Gastrocnemius medialis (tissue), 4 donors: ENCODE measurements at regions not wholly inside any gene's neighbourhood (a gene's known extent, or its start where the extent isn't known, plus 50 kb on each side); places are given as distances from the start of the nearest gene placed in this dataset.

Source experiments
- POLR2A ChIP-seq, 2 donors: fragments of 450-650 bp; IDR thresholded peaks; one replicate each; pipeline ENCODE4 v1.6.1; 2017; ENCODE audit warnings: antibody characterized with exemption in 2 of 2, mild to moderate bottlenecking in 2 of 2, moderate library complexity in 2 of 2
- TF ChIP-seq, protein P1 (sequence below), 5 experiments: fragments of 450-650 bp in 3 of 5; fragments of 200-600 bp in 2 of 5; sonication (generic) in 2 of 5; IDR thresholded peaks in 4 of 5; conservative IDR thresholded peaks in 1 of 5; 1 replicate in 4 of 5; 2 replicates in 1 of 5; pipeline ENCODE4 v1.5.1; 2016 to 2019; ENCODE audit warnings: antibody characterized with exemption in 5 of 5, mild to moderate bottlenecking in 3 of 5, moderate library complexity in 3 of 5

DNA sequence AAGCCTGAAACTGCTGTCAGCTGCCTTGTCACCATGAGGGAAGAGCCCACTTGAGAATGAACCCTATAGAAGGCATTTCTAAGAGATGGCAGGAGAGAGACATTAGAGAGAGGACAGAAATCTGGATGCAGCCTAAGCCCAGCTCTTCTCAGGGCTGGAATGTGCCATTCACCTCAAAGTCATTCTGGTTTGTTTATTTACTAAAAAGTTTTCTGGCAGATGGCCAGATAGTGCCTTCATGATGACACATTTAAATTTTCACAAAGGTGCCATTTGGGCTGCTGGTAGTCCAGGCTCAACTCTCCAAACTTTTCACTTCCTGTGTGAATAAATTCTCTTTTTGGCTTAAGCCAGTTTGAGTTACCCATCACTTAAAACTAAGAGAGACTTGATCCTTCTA lies 144.6 kb upstream of the ZNF366 start:
- TF ChIP-seq, protein P1, sequence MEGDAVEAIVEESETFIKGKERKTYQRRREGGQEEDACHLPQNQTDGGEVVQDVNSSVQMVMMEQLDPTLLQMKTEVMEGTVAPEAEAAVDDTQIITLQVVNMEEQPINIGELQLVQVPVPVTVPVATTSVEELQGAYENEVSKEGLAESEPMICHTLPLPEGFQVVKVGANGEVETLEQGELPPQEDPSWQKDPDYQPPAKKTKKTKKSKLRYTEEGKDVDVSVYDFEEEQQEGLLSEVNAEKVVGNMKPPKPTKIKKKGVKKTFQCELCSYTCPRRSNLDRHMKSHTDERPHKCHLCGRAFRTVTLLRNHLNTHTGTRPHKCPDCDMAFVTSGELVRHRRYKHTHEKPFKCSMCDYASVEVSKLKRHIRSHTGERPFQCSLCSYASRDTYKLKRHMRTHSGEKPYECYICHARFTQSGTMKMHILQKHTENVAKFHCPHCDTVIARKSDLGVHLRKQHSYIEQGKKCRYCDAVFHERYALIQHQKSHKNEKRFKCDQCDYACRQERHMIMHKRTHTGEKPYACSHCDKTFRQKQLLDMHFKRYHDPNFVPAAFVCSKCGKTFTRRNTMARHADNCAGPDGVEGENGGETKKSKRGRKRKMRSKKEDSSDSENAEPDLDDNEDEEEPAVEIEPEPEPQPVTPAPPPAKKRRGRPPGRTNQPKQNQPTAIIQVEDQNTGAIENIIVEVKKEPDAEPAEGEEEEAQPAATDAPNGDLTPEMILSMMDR (IDR thresholded peaks at IDR 0.05 in 4 of 5, conservative IDR thresholded peaks at IDR 0.05 in 1 of 5): no peak
- TF ChIP-seq POLR2A (IDR thresholded peaks at IDR 0.05): no peak
